HUES64 (cell line): ENCODE measurements at regions not wholly inside any gene's neighbourhood (a gene's known extent, or its start where the extent isn't known, plus 50 kb on each side); places are given as distances from the start of the nearest gene placed in this dataset.
"Not testable (repeated sequence)": the region's sequence is repeated elsewhere in the genome, so short reads cannot be mapped to it uniquely, and the experiment has no call there.

Experiments used
- H3K27ac ChIP-seq: 2 replicates; pipeline ENCODE4 v1.7.0; 2013; ENCODE audit warnings: low read depth, low read length, inconsistent platforms
- H3K27me3 ChIP-seq: 2 replicates; pipeline ENCODE4 v1.6.1; 2013; ENCODE audit warnings: mild to moderate bottlenecking, low read length; ENCODE audit not compliant: insufficient read depth
- H3K36me3 ChIP-seq: 2 replicates; pipeline ENCODE4 v1.6.1; 2013; ENCODE audit warnings: mild to moderate bottlenecking, low read length; ENCODE audit not compliant: insufficient read depth
- H3K4me1 ChIP-seq: 2 replicates; pipeline ENCODE4 v1.6.1; 2013; ENCODE audit warnings: mild to moderate bottlenecking, low read length, moderate library complexity; ENCODE audit not compliant: insufficient read depth
- H3K4me3 ChIP-seq: 2 replicates; pipeline ENCODE4 v1.5.1; 2013; ENCODE audit warnings: mild to moderate bottlenecking, low read length, moderate library complexity
- H3K9ac ChIP-seq: 2 replicates; pipeline ENCODE4 v1.6.1; 2013; ENCODE audit warnings: mild to moderate bottlenecking, low read depth, low read length
- H3K9me3 ChIP-seq: 2 replicates; pipeline ENCODE4 v1.6.1; 2013; ENCODE audit warnings: low read depth, low read length; ENCODE audit not compliant: insufficient read depth
- WGBS: fragments of 150-250, 120-280 bp; methylation state at CpG from one replicate; pipeline ENCODE4 v1.1.7; 2013; ENCODE audit warnings: missing lambda C conversion rate; 5-methylcytosine and 5-hydroxymethylcytosine counted together

GRCh38 chr15:85274315-85275050 lies 105.9 kb upstream of the AKAP13 start:
- Histone ChIP-seq H3K9me3 (no peaks in the 10 kb centered on the region), H3K9ac (no peak overlapping the region), H3K4me1 (no peaks in the 10 kb centered on the region), H3K36me3 (no peaks in the 10 kb centered on the region), H3K4me3 (no peak overlapping the region), H3K27ac (no peak overlapping the region), H3K27me3 (no peaks in the 10 kb centered on the region)
- WGBS = 94% methylated on average over 14 of the region's 14 CpGs

- Histone ChIP-seq H3K9me3 (no peaks in the 10 kb centered on the region), H3K4me3 (no peak overlapping the region), H3K36me3 (no peaks in the 10 kb centered on the region), H3K9ac (no peak overlapping the region), H3K27ac (no peak overlapping the region), H3K27me3 (no peaks in the 10 kb centered on the region), H3K4me1 (no peaks in the 10 kb centered on the region)
- WGBS = over 99% methylated on average over 4 of the region's 4 CpGs
These were observed 103.9 kb upstream of the AKAP13 start for GRCh38 chr15:85276508-85276907.

GRCh38 chr15:85276921-85277320 lies 103.5 kb upstream of the AKAP13 start:
- Histone ChIP-seq H3K9ac (no peak overlapping the region), H3K4me3 (no peak overlapping the region), H3K27me3 (no peaks in the 10 kb centered on the region), H3K4me1 (no peaks in the 10 kb centered on the region), H3K9me3 (no peaks in the 10 kb centered on the region), H3K27ac (no peak overlapping the region), H3K36me3 (no peaks in the 10 kb centered on the region)
- WGBS = 94% methylated on average over 7 of the region's 8 CpGs

- no peaks in the 10 kb centered on the region for H3K9me3 ChIP-seq
- H3K4me3 ChIP-seq = no peak overlapping the region
- H3K27ac ChIP-seq = no peak overlapping the region
- H3K36me3 ChIP-seq = no peaks in the 10 kb centered on the region
- H3K9ac ChIP-seq = no peak overlapping the region
- WGBS = 81% methylated on average over 2 of the region's 3 CpGs
- no peaks in the 10 kb centered on the region for H3K4me1 ChIP-seq
- no peaks in the 10 kb centered on the region for H3K27me3 ChIP-seq
These were observed 102.5 kb upstream of the AKAP13 start for GRCh38 chr15:85277847-85278370.

GRCh38 chr15:85280203-85280602 lies 100.2 kb upstream of the AKAP13 start:
- 89% methylated on average over 6 of the region's 6 CpGs for WGBS
- Histone ChIP-seq H3K9ac (no peak overlapping the region), H3K27me3 (no peaks in the 10 kb centered on the region), H3K4me3 (no peak overlapping the region), H3K4me1 (no peaks in the 10 kb centered on the region), H3K36me3 (no peaks in the 10 kb centered on the region), H3K9me3 (no peaks in the 10 kb centered on the region), H3K27ac (no peak overlapping the region)

- H3K27me3 ChIP-seq = no peaks in the 10 kb centered on the region
- no peak overlapping the region for H3K27ac ChIP-seq
- no peak overlapping the region for H3K4me3 ChIP-seq
- 91% methylated on average over 7 of the region's 7 CpGs for WGBS
- H3K9ac ChIP-seq = no peak overlapping the region
- H3K36me3 ChIP-seq = no peaks in the 10 kb centered on the region
- H3K4me1 ChIP-seq = no peaks in the 10 kb centered on the region
- H3K9me3 ChIP-seq = no peaks in the 10 kb centered on the region
These were observed 99.0 kb upstream of the AKAP13 start for GRCh38 chr15:85281293-85281882.

GRCh38 chr15:85282504-85283115 lies 97.8 kb upstream of the AKAP13 start:
- Histone ChIP-seq H3K4me3 (no peak overlapping the region), H3K27ac (no peak overlapping the region), H3K4me1 (no peaks in the 10 kb centered on the region), H3K9me3 (no peaks in the 10 kb centered on the region), H3K36me3 (no peaks in the 10 kb centered on the region), H3K9ac (no peak overlapping the region), H3K27me3 (no peaks in the 10 kb centered on the region)
- WGBS = 92% methylated on average over 11 of the region's 11 CpGs

- H3K9ac ChIP-seq, H3K4me1 ChIP-seq, H3K9me3 ChIP-seq, H3K27ac ChIP-seq, H3K36me3 ChIP-seq, H3K4me3 ChIP-seq, H3K27me3 ChIP-seq: not testable (repeated sequence)
- WGBS = 73% methylated on average over 5 of the region's 5 CpGs
These were observed 96.6 kb upstream of the AKAP13 start for GRCh38 chr15:85283815-85284214.

- 88% methylated on average over 5 of the region's 5 CpGs for WGBS
- H3K9me3 ChIP-seq = no peaks in the 10 kb centered on the region
- no peak overlapping the region for H3K27ac ChIP-seq
- no peak overlapping the region for H3K9ac ChIP-seq
- no peaks in the 10 kb centered on the region for H3K27me3 ChIP-seq
- H3K36me3 ChIP-seq = no peaks in the 10 kb centered on the region
- no peak overlapping the region for H3K4me3 ChIP-seq
- no peaks in the 10 kb centered on the region for H3K4me1 ChIP-seq
These were observed 95.9 kb upstream of the AKAP13 start for GRCh38 chr15:85284497-85284896.

GRCh38 chr15:85289677-85290365 lies 90.6 kb upstream of the AKAP13 start:
- 51% methylated on average over 6 of the region's 6 CpGs for WGBS
- no peak overlapping the region for H3K9ac ChIP-seq
- no peak overlapping the region for H3K27ac ChIP-seq
- no peaks in the 10 kb centered on the region for H3K4me1 ChIP-seq
- no peaks in the 10 kb centered on the region for H3K36me3 ChIP-seq
- no peaks in the 10 kb centered on the region for H3K27me3 ChIP-seq
- H3K4me3 ChIP-seq = no peak overlapping the region
- no peaks in the 10 kb centered on the region for H3K9me3 ChIP-seq

GRCh38 chr15:85292583-85292982 lies 87.8 kb upstream of the AKAP13 start:
- not testable (repeated sequence) for H3K36me3 ChIP-seq, H3K4me3 ChIP-seq, H3K27me3 ChIP-seq, H3K27ac ChIP-seq, H3K9me3 ChIP-seq, H3K4me1 ChIP-seq, H3K9ac ChIP-seq
- 97% methylated on average over 4 of the region's 5 CpGs for WGBS
